ENCODE measurements at regions not wholly inside any gene's neighbourhood (a gene's known extent, or its start where the extent isn't known, plus 50 kb on each side); places are given as distances from the start of the nearest gene placed in this dataset.

- no peak overlapping the region for H3K27ac Mint-ChIP-seq
- no peaks in the 10 kb centered on the region for H3K9me3 Mint-ChIP-seq
- no peaks in the 10 kb centered on the region for H3K27me3 Mint-ChIP-seq (ENCODE audit: low read depth)
- H3K4me3 Mint-ChIP-seq, result no peak overlapping the region
- H3K4me1 Mint-ChIP-seq (ENCODE audit: low read depth), result no peaks in the 10 kb centered on the region
- H3K36me3 Mint-ChIP-seq (ENCODE audit: insufficient read depth in 2 of 2), result no peaks in the 10 kb centered on the region
- DNase-seq (no peak), ATAC-seq (replicated peaks in 1 of 2) (no peak)
Observed at GRCh38 chr12:127675936-127676335, 591.0 kb upstream of the TMEM132C start.

GRCh38 chr12:127677537-127678131 is 589.3 kb upstream of the TMEM132C start:
- no peaks in the 10 kb centered on the region for H3K4me1 Mint-ChIP-seq (ENCODE audit: low read depth)
- DNase-seq (peak; percentile 40 to 51), ATAC-seq (replicated peaks in 1 of 2) (peak in 1 of 2 donors; percentile 32)
- H3K27ac Mint-ChIP-seq, result no peak overlapping the region
- no peaks in the 10 kb centered on the region for H3K27me3 Mint-ChIP-seq (ENCODE audit: low read depth)
- H3K4me3 Mint-ChIP-seq, result no peak overlapping the region
- H3K36me3 Mint-ChIP-seq (ENCODE audit: insufficient read depth in 2 of 2), result no peaks in the 10 kb centered on the region
- H3K9me3 Mint-ChIP-seq, result no peaks in the 10 kb centered on the region

GRCh38 chr12:127678945-127679344 is 588.0 kb upstream of the TMEM132C start:
- Mint-ChIP-seq H3K27ac (no peak overlapping the region), H3K4me3 (no peak overlapping the region), H3K27me3 (ENCODE audit: low read depth) (no peaks in the 10 kb centered on the region), H3K36me3 (ENCODE audit: insufficient read depth in 2 of 2) (no peaks in the 10 kb centered on the region), H3K9me3 (peaks cover 0 to 1% of the 10 kb centered on the region in 2 donors), H3K4me1 (ENCODE audit: low read depth) (no peaks in the 10 kb centered on the region)
- DNase-seq (no peak), ATAC-seq (replicated peaks in 1 of 2) (no peak)

GRCh38 chr12:127680516-127680915 is 586.5 kb upstream of the TMEM132C start:
- no peak for DNase-seq
- Mint-ChIP-seq H3K4me3 (no peak overlapping the region), H3K27me3 (ENCODE audit: low read depth) (no peaks in the 10 kb centered on the region), H3K36me3 (ENCODE audit: insufficient read depth in 2 of 2) (no peaks in the 10 kb centered on the region), H3K27ac (no peak overlapping the region), H3K9me3 (peaks cover 0 to 1% of the 10 kb centered on the region in 2 donors), H3K4me1 (ENCODE audit: low read depth) (no peaks in the 10 kb centered on the region)
- no peak for ATAC-seq (replicated peaks in 1 of 2)

- DNase-seq, result no peak
- ATAC-seq (replicated peaks in 1 of 2), result no peak
- peaks cover 0 to 1% of the 10 kb centered on the region in 2 donors for H3K9me3 Mint-ChIP-seq
Observed at GRCh38 chr12:127681151-127681754, 585.7 kb upstream of the TMEM132C start.

GRCh38 chr12:127685491-127685890 is 581.5 kb upstream of the TMEM132C start:
- H3K4me3 Mint-ChIP-seq, result no peak overlapping the region
- H3K4me1 Mint-ChIP-seq (ENCODE audit: low read depth), result no peaks in the 10 kb centered on the region
- H3K27me3 Mint-ChIP-seq (ENCODE audit: low read depth), result no peaks in the 10 kb centered on the region
- no peak for DNase-seq
- H3K27ac Mint-ChIP-seq, result no peak overlapping the region
- no peak for ATAC-seq (replicated peaks in 1 of 2)
- H3K36me3 Mint-ChIP-seq (ENCODE audit: insufficient read depth in 2 of 2), result no peaks in the 10 kb centered on the region
- peaks cover 0 to 1% of the 10 kb centered on the region in 2 donors for H3K9me3 Mint-ChIP-seq

More at GRCh38 chr12:127681151-127681754, 585.7 kb upstream of the TMEM132C start:
- Mint-ChIP-seq H3K4me3 (no peak overlapping the region), H3K36me3 (ENCODE audit: insufficient read depth in 2 of 2) (no peaks in the 10 kb centered on the region), H3K27ac (no peak overlapping the region), H3K27me3 (ENCODE audit: low read depth) (no peaks in the 10 kb centered on the region), H3K4me1 (ENCODE audit: low read depth) (no peaks in the 10 kb centered on the region)

GRCh38 chr12:127685931-127686330 is 581.0 kb upstream of the TMEM132C start:
- no peaks in the 10 kb centered on the region for H3K4me1 Mint-ChIP-seq (ENCODE audit: low read depth)
- H3K27ac Mint-ChIP-seq, result no peak overlapping the region
- no peak for ATAC-seq (replicated peaks in 1 of 2)
- H3K27me3 Mint-ChIP-seq (ENCODE audit: low read depth), result no peaks in the 10 kb centered on the region
- DNase-seq, result no peak
- H3K4me3 Mint-ChIP-seq, result no peak overlapping the region
- H3K36me3 Mint-ChIP-seq (ENCODE audit: insufficient read depth in 2 of 2), result no peaks in the 10 kb centered on the region
- H3K9me3 Mint-ChIP-seq, result peaks cover 0 to 1% of the 10 kb centered on the region in 2 donors

GRCh38 chr12:127687181-127687580 is 579.8 kb upstream of the TMEM132C start:
- Mint-ChIP-seq H3K9me3 (peaks cover 0 to 1% of the 10 kb centered on the region in 2 donors), H3K4me1 (ENCODE audit: low read depth) (no peaks in the 10 kb centered on the region), H3K4me3 (no peak overlapping the region), H3K36me3 (ENCODE audit: insufficient read depth in 2 of 2) (no peaks in the 10 kb centered on the region), H3K27ac (no peak overlapping the region), H3K27me3 (ENCODE audit: low read depth) (no peaks in the 10 kb centered on the region)
- ATAC-seq (replicated peaks in 1 of 2), result no peak
- no peak for DNase-seq

GRCh38 chr12:127688906-127689428 is 578.0 kb upstream of the TMEM132C start:
- H3K9me3 Mint-ChIP-seq, result no peaks in the 10 kb centered on the region
- DNase-seq (no peak), ATAC-seq (replicated peaks in 1 of 2) (no peak)
- no peak overlapping the region for H3K27ac Mint-ChIP-seq
- H3K4me3 Mint-ChIP-seq, result no peak overlapping the region
- no peaks in the 10 kb centered on the region for H3K4me1 Mint-ChIP-seq (ENCODE audit: low read depth)
- no peaks in the 10 kb centered on the region for H3K36me3 Mint-ChIP-seq (ENCODE audit: insufficient read depth in 2 of 2)
- no peaks in the 10 kb centered on the region for H3K27me3 Mint-ChIP-seq (ENCODE audit: low read depth)

GRCh38 chr12:127690161-127690560 is 576.8 kb upstream of the TMEM132C start:
- H3K27ac Mint-ChIP-seq, result no peak overlapping the region
- DNase-seq (no peak), ATAC-seq (replicated peaks in 1 of 2) (no peak)

GRCh38 chr12:127696963-127697362 is 570.0 kb upstream of the TMEM132C start:
- no peak for ATAC-seq (replicated peaks in 1 of 2)
- Mint-ChIP-seq H3K36me3 (ENCODE audit: insufficient read depth in 2 of 2) (peaks cover 0 to 2% of the 10 kb centered on the region in 2 donors), H3K9me3 (peaks cover 4 to 10% of the 10 kb centered on the region in 2 donors), H3K27ac (no peak overlapping the region), H3K4me3 (no peak overlapping the region), H3K4me1 (ENCODE audit: low read depth) (no peaks in the 10 kb centered on the region), H3K27me3 (ENCODE audit: low read depth) (no peaks in the 10 kb centered on the region)
- no peak for DNase-seq

More at GRCh38 chr12:127690161-127690560, 576.8 kb upstream of the TMEM132C start:
- no peak overlapping the region for H3K4me3 Mint-ChIP-seq
- H3K36me3 Mint-ChIP-seq (ENCODE audit: insufficient read depth in 2 of 2), result no peaks in the 10 kb centered on the region
- H3K9me3 Mint-ChIP-seq, result no peaks in the 10 kb centered on the region
- no peaks in the 10 kb centered on the region for H3K27me3 Mint-ChIP-seq (ENCODE audit: low read depth)
- no peaks in the 10 kb centered on the region for H3K4me1 Mint-ChIP-seq (ENCODE audit: low read depth)

GRCh38 chr12:127703026-127703425 is 563.9 kb upstream of the TMEM132C start:
- Mint-ChIP-seq H3K9me3 (peaks cover 4 to 11% of the 10 kb centered on the region in 2 donors), H3K27ac (no peak overlapping the region), H3K27me3 (ENCODE audit: low read depth) (no peaks in the 10 kb centered on the region), H3K4me1 (ENCODE audit: low read depth) (no peaks in the 10 kb centered on the region), H3K4me3 (no peak overlapping the region), H3K36me3 (ENCODE audit: insufficient read depth in 2 of 2) (peaks cover 0 to 2% of the 10 kb centered on the region in 2 donors)
- DNase-seq (no peak), ATAC-seq (replicated peaks in 1 of 2) (no peak)

- no peak for ATAC-seq (replicated peaks in 1 of 2)
- Mint-ChIP-seq H3K27me3 (ENCODE audit: low read depth) (no peaks in the 10 kb centered on the region), H3K36me3 (ENCODE audit: insufficient read depth in 2 of 2) (no peaks in the 10 kb centered on the region), H3K27ac (no peak overlapping the region), H3K4me3 (no peak overlapping the region), H3K4me1 (ENCODE audit: low read depth) (no peaks in the 10 kb centered on the region), H3K9me3 (peaks cover 0 to 4% of the 10 kb centered on the region in 2 donors)
- no peak for DNase-seq
Observed at GRCh38 chr12:127711108-127711507, 555.9 kb upstream of the TMEM132C start.
